CD4-positive, alpha-beta T cell treated with Interleukin-17A for 1 hour (primary cell): ENCODE measurements at regions not wholly inside any gene's neighbourhood (a gene's known extent, or its start where the extent isn't known, plus 50 kb on each side); places are given as distances from the start of the nearest gene placed in this dataset.
"Not testable (repeated sequence)": the region's sequence is repeated elsewhere in the genome, so short reads cannot be mapped to it uniquely, and the experiment has no call there.

Experiments used
- DNase-seq: peaks from one replicate; pipeline ENCODE4 v3.0.0-alpha.2; 2020

DNA sequence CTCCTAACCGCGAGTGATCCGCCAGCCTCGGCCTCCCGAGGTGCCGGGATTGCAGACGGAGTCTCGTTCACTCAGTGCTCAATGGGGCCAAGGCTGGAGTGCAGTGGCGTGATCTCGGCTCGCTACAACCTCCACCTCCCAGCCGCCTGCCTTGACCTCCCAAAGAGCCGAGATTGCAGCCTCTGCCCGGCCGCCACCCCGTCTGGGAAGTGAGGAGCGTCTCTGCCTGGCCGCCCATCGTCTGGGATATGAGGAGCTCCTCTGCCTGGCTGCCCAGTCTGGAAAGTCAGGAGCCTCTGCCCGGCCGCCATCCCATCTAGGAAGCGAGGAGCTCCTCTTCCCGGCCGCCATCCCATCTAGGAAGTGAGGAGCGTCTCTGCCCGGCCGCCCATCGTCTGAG, 58.8 kb upstream of the ANKRD30BL start:
- not testable (repeated sequence) for DNase-seq

- not testable (repeated sequence) for DNase-seq
Measured at GRCh38 chr2:132221886-132222285, 60.1 kb upstream of the ANKRD30BL start.

- no peak for DNase-seq
Measured at GRCh38 chr2:132252191-132252893, 90.6 kb upstream of the ANKRD30BL start.

- no peak for DNase-seq
Measured at GRCh38 chr2:132252894-132253264, 91.1 kb upstream of the ANKRD30BL start.

- DNase-seq: no peak
Measured at GRCh38 chr2:132253496-132254305, 91.9 kb upstream of the ANKRD30BL start.

GRCh38 chr2:132254306-132254919, 92.7 kb upstream of the ANKRD30BL start:
- not testable (repeated sequence) for DNase-seq

DNA sequence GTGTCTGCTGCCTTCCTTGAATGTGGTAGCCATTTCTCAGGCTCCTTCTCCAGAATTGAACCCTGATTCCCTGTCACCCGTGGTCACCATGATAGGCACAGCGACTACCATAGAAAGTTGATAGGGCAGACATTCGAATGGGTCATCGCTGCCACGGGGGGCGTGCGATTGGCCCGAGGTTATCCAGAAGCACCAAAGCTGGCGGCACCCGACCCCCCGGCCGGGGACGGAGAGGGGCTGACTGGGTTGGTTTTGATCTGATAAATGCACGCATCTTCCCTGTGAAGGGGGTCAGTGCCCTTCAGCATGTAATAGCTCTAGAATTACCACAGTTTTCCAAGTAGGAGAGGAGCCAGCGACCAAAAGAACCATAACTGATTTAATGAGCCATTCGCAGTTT, 94.0 kb upstream of the ANKRD30BL start:
- DNase-seq: no peak

DNA sequence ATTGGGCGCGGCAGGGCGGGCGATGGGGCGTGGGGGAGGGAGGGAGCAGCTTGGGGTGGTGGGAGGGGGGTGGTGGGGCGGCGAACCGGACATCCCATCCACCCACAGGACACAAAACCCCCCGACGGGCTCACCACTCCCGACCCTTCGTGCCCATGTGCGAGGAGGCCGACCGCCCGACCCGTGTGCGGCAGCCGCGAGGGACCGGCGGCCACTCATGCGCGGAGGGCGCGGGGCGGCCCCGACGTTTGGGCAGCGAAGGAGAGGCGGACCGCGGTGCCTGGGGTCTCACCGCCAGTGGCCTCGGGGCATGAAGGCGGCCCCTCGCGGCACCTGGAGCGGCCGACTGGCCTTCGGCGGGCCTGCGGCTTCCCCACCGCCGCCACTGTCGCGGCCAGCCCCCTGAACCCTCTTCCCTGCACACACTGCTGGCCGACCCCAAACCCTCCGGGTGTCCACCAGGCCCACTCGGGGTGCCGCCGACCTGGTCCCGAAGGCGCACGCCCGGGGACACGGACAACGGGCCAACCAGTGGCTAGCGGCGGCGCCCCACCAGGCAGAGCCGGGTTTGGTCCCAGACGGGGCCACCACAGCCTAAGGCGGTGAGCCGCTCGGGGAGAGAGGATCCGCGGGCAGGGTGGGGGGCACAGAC, 94.6 kb upstream of the ANKRD30BL start:
- DNase-seq: no peak

- DNase-seq: not testable (repeated sequence)
Measured at GRCh38 chr2:132256903-132257300, 95.2 kb upstream of the ANKRD30BL start.

GRCh38 chr2:132257301-132258171, 95.8 kb upstream of the ANKRD30BL start:
- DNase-seq: not testable (repeated sequence)

DNA sequence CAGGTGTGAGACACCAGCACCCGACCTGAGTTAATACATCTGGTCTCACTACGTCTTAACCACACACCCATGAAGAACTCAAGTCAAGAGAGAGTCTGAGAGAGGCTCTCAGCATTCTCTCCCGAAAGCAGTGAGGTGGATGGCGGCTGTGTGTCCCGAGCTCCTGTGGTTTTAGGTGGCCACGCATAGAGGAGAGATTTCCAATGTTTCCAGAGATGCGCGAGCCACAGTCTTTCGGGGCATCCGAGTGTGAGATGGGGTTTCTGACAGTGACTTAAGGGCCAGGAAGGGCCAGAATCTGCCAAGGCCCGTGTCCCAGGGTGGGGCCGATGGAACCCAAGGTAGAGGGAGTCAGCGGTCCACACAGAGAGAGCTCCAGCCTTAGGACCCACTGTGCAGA, 97.5 kb upstream of the ANKRD30BL start:
- DNase-seq: not testable (repeated sequence)

DNA sequence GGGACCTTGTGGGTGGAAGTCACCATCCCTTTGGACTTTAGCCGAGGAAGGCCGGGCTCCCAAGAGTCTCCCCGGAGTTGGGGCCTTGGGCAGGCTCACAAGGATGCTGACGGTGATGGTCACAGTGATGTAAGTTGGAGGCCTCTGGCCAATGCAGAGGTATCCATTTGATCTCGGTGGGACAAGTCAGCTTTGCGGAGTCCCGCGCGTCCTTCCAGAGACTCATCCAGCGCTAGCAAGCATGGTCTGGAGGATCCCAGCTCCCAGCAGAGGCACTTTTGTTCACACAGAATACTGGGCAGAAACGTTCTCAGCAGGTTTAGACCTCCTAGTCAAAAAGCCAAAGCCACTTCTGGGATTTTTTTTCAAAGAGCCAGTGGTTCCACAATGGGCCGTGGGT, 103.8 kb upstream of the ANKRD30BL start:
- not testable (repeated sequence) for DNase-seq

DNA sequence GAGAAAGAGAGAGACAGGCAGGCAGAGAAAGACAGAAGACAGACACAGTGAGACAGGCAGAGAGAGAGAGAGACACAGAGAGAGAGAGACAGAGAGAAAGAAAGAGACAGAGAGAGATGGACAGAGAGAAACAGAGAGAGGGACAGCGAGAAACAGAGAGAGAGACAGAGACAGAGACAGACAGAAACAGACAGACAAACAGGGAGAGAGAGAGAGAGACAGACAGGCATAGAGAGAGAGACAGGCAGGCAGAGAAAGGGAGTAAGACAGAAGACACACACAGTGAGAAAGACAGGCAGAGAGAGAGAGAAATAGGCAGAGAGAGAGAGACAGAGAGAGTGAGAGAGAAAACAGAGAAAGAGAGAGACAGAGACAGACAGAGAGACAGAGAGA, 105.3 kb upstream of the ANKRD30BL start:
- DNase-seq: no peak

DNA sequence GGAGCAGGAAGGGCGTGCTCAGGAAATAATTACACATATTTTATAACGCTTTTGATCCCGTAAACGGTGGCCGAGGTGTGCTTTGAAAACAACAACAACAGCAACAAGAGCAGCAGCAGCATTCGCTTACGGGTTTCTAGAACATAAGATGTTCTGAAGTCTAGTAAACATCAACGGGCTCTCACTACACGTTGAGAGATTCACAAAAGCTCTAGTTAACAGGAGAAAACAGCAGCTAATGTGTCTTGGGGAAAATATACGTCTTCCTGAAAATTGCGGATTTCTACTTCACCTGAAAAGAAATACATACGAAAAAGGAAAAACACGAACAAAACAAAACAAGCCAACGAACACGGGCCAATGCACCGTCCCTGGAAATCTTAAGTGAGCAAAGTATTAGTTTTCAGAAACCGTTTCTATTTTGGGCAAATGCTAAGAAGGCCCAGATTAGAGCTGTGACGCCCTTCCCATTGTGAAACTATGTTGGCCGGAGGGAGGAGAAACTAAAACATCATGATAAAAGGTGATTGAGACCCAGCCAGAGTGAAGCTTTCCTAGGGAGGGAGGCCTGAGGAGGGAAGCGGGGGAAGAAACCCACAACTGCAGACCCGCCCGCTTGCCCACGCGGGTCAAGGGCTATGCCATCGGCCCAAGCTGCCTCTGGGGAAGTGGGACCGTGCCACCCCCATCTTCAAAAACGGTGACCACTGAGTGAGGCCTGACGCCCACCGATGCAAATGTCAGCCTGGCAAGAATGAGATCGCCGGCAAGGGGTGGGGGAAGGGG, 105.9 kb upstream of the ANKRD30BL start:
- peak; percentile 25 for DNase-seq

DNA sequence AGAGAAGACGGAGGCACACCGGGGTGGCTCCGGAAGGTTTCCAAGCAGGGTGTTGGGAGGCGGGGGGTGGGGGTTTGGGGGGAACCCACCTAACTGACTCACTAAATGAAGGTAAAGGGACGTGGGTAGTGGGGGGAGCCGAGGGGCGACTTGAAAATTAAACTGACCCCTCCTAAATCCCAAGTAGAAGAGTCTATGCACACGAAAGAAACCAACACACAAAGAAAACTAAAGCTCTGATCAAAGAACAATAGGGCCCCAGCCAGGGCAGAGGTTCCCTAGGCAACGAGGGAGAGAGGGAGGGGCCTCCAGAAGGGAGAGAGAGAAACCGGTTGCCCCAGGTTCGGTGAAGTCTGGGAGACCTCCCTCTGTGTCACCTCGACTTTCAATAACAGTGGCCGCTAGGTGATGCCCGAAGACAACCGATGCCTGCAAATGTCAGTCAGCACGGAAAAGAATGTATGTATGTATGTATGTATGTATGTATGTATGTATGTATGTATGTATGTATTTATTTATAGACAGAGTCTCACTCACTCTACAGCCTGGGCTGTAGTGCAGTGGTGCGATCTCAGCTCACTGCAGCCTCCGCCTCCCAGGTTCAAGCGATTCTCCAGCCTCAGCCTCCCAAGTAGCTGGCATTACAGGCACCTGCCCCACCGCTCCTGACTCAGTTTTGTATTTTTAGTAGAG, 106.7 kb upstream of the ANKRD30BL start:
- peak; percentile 70 for DNase-seq

GRCh38 chr2:132268977-132269523, 107.3 kb upstream of the ANKRD30BL start:
- no peak for DNase-seq

- DNase-seq: no peak
Measured at GRCh38 chr2:132270255-132270654, 108.5 kb upstream of the ANKRD30BL start.

DNA sequence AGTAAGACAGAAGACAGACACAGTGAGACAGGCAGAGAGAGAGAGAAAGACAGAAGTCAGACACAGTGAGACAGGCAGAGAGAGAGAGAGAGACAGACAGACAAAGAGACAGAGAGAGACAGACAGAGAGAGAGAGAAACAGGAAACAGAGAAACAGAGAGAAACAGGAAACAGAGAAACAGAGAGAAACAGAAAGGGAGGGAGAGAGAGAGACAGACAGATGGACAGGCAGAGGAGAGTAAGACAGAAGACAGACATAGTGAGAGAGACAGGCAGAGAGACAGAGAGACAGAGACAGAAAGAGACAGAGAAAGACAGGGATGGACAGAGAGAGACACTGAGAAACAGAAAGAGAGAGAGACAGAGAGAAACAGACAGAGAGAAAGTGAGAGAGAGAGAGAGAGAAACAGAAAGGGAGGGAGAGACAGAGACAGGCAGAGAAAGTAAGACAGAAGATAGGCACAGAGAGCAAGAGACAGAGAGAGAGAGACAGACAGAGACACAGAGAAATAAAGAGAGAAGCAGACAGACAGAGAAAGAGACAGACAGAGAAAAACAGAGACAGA, 109.3 kb upstream of the ANKRD30BL start:
- DNase-seq: no peak

- not testable (repeated sequence) for DNase-seq
Measured at GRCh38 chr2:132271794-132272193, 110.0 kb upstream of the ANKRD30BL start.

GRCh38 chr2:132272713-132273112, 111.0 kb upstream of the ANKRD30BL start:
- DNase-seq: no peak
